Pancreas (tissue), 10 donors: ENCODE measurements at regions not wholly inside any gene's neighbourhood (a gene's known extent, or its start where the extent isn't known, plus 50 kb on each side); places are given as distances from the start of the nearest gene placed in this dataset.

Source experiments
- ATAC-seq, 4 donors: fragments of 200-7000 bp; cut with Tn5 transposase; one replicate each; pipeline versions ENCODE4 v1.8.0 to v1.9.1; 2020; ENCODE audit warnings: mild to moderate bottlenecking in 4 of 4, moderate library complexity in 4 of 4
- DNase-seq, 6 donors: peaks; one replicate each; pipeline ENCODE4 v3.0.0-alpha.2; 2020
- FAIRE-seq: peaks from 2 replicates; lab custom pipeline; 2012; peaks lifted over from hg19 to GRCh38; lab: Jason Lieb, UNC
- H3K27ac ChIP-seq, 4 donors: fragments of 200-600 bp; sonication (generic); 1 replicate in 3 of 4; 2 replicates in 1 of 4; pipeline versions ENCODE4 v1.5.0 to v1.8.0; 2020
- H3K27me3 ChIP-seq, 4 donors: fragments of 200-600 bp; one replicate each; pipeline ENCODE4 v1.8.0; 2021
- H3K36me3 ChIP-seq, 3 donors: fragments of 200-600 bp; sonication (generic) in 1 of 3; one replicate each; pipeline versions ENCODE4 v1.5.0 to v1.8.0; 2020 to 2021
- H3K4me1 ChIP-seq, 3 donors: fragments of 200-600 bp; one replicate each; pipeline ENCODE4 v1.8.0; 2021
- H3K4me3 ChIP-seq, 4 donors: fragments of 200-600 bp; sonication (generic) in 2 of 4; one replicate each; pipeline versions ENCODE4 v1.5.0 to v1.8.0; 2020 to 2021
- H3K9me3 ChIP-seq, 4 donors: fragments of 200-600 bp; one replicate each; pipeline ENCODE4 v1.8.0; 2021
- WGBS, 2 donors: extraction: QIAGEN DNeasy Blood & Tissue Kit; methylation state at CpG; one replicate each; pipeline ENCODE4 v1.1.7; 2013; 5-methylcytosine and 5-hydroxymethylcytosine counted together
- intact Hi-C, 3 donors: fragments of 100-400 bp; cut with DNase I; formaldehyde crosslinking; loops; one replicate each; pipeline versions ENCODE4 v1.11.1 to v1.14.2; 2022
- TF ChIP-seq, protein P1 (sequence below), 4 donors: fragments of 200-600 bp; sonication (generic) in 3 of 4; IDR thresholded peaks; one replicate each; pipeline versions ENCODE4 v1.5.0 to v1.8.0; 2021; ENCODE audit warnings: antibody characterized with exemption in 4 of 4
- donor health status: healthy with polysubstance abuse.
- donor health status: DM: no; HTN: no; CAD: no; lungs with moderate emphysema.
- donor health status: DM: no; HTN: no; CAD: no.
- donor health status: control.
- donor health status: control.
- donor health status: Bipolar disorder and iron deficiency.
- donor health status: DM: yes; HTN: yes; CAD: no.
- donor health status: DM: no; HTN: no; CAD: no.
- donor health status: DM: no; HTN: no; CAD: no.
- donor health status: DM: yes; HTN: yes; CAD: no.

DNA sequence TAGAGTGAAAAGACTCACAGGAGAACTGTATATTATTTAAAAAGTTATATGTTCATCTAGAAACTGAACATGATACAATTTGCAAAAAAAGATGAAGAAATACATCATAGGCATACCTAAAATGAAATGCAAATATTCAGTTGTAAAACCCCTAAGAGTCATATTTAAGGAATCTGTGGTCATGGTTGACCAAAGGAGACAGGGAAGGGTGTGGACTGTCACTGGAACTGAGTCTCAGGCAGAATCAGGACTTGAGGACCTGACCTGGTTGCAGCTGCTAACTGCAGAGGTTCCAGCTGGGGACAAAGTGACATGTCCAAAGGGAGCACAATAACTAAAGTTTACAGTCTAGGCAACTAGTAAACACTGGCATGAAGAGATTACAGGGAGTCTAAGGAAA, 211.3 kb upstream of the RAG2 start:
- FAIRE-seq (no peak), DNase-seq (no peak), ATAC-seq (no peak)
- TF ChIP-seq, protein P1, sequence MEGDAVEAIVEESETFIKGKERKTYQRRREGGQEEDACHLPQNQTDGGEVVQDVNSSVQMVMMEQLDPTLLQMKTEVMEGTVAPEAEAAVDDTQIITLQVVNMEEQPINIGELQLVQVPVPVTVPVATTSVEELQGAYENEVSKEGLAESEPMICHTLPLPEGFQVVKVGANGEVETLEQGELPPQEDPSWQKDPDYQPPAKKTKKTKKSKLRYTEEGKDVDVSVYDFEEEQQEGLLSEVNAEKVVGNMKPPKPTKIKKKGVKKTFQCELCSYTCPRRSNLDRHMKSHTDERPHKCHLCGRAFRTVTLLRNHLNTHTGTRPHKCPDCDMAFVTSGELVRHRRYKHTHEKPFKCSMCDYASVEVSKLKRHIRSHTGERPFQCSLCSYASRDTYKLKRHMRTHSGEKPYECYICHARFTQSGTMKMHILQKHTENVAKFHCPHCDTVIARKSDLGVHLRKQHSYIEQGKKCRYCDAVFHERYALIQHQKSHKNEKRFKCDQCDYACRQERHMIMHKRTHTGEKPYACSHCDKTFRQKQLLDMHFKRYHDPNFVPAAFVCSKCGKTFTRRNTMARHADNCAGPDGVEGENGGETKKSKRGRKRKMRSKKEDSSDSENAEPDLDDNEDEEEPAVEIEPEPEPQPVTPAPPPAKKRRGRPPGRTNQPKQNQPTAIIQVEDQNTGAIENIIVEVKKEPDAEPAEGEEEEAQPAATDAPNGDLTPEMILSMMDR (IDR thresholded peaks at IDR 0.05), result no peak
- Histone ChIP-seq H3K4me3 (no peak overlapping the region), H3K4me1 (no peaks in the 10 kb centered on the region), H3K9me3 (no peaks in the 10 kb centered on the region), H3K36me3 (no peaks in the 10 kb centered on the region), H3K27me3 (no peaks in the 10 kb centered on the region), H3K27ac (no peak overlapping the region)
- intact Hi-C loops, result no loop called here

DNA sequence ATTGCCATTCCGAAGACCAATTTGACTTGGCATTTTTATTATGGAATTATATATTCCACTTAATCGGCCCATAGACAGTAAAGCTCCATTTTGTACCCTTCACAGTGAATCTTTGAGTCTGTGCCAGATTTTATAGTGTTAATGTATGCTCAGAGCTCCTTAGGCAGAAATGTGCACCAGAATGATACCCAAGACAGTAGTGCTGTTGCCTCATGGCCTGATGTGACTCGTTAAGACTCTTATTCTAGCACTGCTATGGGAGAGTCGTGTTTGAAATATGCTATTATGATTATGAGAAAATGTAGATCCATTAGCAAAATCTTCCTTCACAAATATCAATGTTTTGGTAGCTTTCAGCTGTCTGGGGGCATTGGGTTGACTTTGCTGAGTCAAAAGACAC, 209.8 kb upstream of the RAG2 start:
- DNase-seq (no peak), FAIRE-seq (no peak), ATAC-seq (no peak)
- intact Hi-C loops, result no loop called here
- Histone ChIP-seq H3K36me3 (no peaks in the 10 kb centered on the region), H3K27me3 (no peaks in the 10 kb centered on the region), H3K9me3 (no peaks in the 10 kb centered on the region), H3K4me1 (no peaks in the 10 kb centered on the region), H3K4me3 (no peak overlapping the region), H3K27ac (no peak overlapping the region)
- 47 to 62% methylated on average over 4 of the region's 4 CpGs for WGBS, 2 donors
- TF ChIP-seq, protein P1 (IDR thresholded peaks at IDR 0.05), result no peak

DNA sequence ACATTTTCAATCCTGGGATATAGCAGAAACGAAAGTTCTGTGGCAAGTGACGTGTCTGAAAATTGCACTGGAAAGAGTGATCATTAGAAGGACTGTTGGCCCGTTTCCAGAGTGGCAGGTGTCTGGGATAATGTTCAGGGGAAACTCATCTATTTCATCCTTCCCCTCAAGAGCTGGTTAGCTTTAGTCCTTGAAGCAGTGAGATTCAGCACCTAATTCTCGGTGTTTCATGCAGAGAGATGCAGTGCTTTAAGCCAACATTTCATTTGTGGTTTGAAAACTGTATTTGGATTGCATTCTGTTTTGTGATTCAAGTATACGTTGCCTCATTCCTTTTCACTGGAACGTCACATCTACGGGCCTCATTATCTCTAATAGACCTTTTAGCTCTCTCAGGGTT, 205.0 kb upstream of the RAG2 start:
- 62 to 63% methylated on average over 7 of the region's 7 CpGs for WGBS, 2 donors
- TF ChIP-seq, protein P1 (IDR thresholded peaks at IDR 0.05), result no peak
- no peaks in the 10 kb centered on the region for H3K4me1 ChIP-seq
- no peak for FAIRE-seq
- H3K36me3 ChIP-seq, result no peaks in the 10 kb centered on the region
- intact Hi-C loops, result no loop called here
- no peaks in the 10 kb centered on the region for H3K9me3 ChIP-seq
- ATAC-seq, result no peak
- no peak for DNase-seq
- H3K27ac ChIP-seq, result no peak overlapping the region
- no peak overlapping the region for H3K4me3 ChIP-seq
- H3K27me3 ChIP-seq, result no peaks in the 10 kb centered on the region

DNA sequence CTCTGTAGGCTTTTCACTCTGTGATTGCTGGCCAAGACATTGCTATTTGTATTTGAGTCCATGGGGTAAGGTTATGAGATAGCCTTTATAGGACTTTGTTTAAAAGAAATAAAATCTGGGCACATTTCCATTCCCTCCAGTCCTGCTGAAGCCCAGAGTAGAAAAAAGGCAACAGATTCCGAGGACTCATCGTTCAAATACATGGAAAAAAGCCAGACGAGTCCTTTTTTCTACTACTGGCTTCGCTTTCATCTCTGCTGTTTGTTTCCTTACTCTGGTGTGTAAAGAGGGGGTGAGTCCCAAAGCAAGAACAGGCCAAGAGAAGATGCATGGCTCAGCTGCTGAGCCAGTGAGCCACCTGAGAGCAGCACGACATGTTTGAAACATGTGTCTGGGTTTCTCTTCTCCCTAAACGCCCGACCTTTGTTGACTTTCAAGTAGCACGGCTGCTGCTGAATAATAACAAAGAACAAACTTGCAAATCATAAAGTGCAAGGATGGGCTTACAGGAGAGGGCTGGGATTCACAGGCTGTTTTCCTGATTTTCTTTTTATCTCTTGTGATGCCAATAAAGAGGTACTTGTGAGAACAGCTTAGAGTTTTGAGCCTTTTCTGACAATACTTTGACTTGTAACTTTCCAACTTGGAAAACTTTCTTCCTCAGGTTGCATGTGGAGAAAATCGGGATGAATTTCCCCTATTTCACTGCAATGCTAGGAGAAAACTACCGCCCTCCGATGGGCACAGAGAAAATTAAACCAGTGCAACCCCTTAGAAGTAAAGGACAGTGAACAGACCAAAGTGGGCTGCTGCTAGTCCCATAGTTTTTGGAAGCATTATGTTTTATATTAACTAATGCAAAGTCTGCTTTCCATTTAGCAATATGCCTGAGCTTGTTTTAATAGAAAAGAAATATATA, 195.2 kb upstream of the RAG2 start:
- H3K27me3 ChIP-seq, result peaks cover 0 to 6% (median 0%) of the 10 kb centered on the region in 4 donors
- no peaks in the 10 kb centered on the region for H3K4me1 ChIP-seq
- TF ChIP-seq, protein P1 (IDR thresholded peaks at IDR 0.05), result no peak
- no peaks in the 10 kb centered on the region for H3K9me3 ChIP-seq
- H3K27ac ChIP-seq, result no peak overlapping the region
- no peak for DNase-seq
- no peak for FAIRE-seq
- intact Hi-C loops, result no loop called here
- H3K36me3 ChIP-seq, result no peaks in the 10 kb centered on the region
- no peak overlapping the region for H3K4me3 ChIP-seq
- ATAC-seq, result no peak
- WGBS, 2 donors, result 11 to 12% methylated on average over 11 of the region's 11 CpGs

DNA sequence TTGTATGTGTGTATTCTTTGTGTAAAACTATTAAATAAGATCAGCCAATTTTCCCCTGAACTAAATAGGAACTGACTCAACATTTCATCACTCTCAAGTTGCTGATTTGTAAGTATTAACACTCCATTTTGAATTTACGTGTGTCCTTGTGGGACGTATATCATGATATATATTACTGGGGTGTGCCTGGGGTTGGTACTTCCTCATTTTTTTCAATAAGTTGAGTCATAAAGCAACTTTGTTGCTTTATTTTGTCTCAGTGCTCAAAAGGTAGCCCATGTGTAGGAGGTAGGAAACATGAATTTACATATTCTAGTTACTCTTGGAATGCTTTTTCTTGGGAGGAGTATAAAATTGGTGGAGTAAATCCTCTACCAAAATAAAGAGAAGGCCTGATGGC, 193.9 kb upstream of the RAG2 start:
- H3K36me3 ChIP-seq, result no peaks in the 10 kb centered on the region
- FAIRE-seq (no peak), ATAC-seq (no peak), DNase-seq (no peak)
- no peaks in the 10 kb centered on the region for H3K4me1 ChIP-seq
- H3K27ac ChIP-seq, result no peak overlapping the region
- intact Hi-C loops, result no loop called here
- H3K4me3 ChIP-seq, result no peak overlapping the region
- TF ChIP-seq, protein P1 (IDR thresholded peaks at IDR 0.05), result no peak
- H3K9me3 ChIP-seq, result no peaks in the 10 kb centered on the region
- H3K27me3 ChIP-seq, result peaks cover 0 to 6% (median 0%) of the 10 kb centered on the region in 4 donors
- 91 to 94% methylated on average over 2 of the region's 2 CpGs for WGBS, 2 donors
